ENCODE measurements at regions not wholly inside any gene's neighbourhood (a gene's known extent, or its start where the extent isn't known, plus 50 kb on each side); places are given as distances from the start of the nearest gene placed in this dataset.

DNA sequence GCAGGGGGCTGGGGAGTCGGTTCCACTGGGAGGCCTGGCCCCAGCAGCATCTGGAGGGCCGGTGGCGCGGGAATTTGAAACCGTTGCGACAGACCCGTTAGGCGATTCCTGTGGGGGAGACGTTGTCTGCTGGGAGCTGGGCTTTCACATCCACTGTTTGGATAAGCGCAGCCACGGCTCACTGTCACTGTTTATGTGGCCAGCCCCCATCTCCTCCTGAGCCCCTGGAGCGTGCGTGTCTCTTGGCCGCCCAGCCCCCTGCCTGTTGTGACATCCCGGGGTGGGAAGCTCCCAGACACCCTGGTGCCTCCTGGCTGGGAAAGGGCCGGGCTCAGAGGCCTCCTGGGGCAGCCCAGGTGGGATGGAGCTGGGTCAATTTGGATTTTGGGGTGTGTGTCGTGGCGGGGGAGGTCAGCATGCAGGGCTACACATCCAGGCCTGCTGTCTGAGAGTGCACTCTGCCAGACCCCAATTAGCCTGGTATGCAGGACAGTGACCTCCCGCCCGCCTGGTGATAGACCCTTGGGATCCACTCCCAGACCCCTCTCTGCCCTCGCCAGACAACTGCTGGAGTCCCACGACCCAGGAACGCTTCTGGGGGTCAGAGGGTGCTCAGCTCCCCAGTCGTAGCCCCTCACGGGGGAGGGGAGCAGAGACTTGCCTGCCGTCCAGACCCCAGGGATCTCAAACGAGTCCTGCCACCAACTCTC lies 62.0 kb upstream of the RNU6ATAC start:
- TF ChIP-seq, protein P1, sequence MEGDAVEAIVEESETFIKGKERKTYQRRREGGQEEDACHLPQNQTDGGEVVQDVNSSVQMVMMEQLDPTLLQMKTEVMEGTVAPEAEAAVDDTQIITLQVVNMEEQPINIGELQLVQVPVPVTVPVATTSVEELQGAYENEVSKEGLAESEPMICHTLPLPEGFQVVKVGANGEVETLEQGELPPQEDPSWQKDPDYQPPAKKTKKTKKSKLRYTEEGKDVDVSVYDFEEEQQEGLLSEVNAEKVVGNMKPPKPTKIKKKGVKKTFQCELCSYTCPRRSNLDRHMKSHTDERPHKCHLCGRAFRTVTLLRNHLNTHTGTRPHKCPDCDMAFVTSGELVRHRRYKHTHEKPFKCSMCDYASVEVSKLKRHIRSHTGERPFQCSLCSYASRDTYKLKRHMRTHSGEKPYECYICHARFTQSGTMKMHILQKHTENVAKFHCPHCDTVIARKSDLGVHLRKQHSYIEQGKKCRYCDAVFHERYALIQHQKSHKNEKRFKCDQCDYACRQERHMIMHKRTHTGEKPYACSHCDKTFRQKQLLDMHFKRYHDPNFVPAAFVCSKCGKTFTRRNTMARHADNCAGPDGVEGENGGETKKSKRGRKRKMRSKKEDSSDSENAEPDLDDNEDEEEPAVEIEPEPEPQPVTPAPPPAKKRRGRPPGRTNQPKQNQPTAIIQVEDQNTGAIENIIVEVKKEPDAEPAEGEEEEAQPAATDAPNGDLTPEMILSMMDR (IDR thresholded peaks at IDR 0.05; ENCODE audit: low read depth, low read length, missing input control): no peak
- TF ChIP-seq RXRA (IDR thresholded peaks at IDR 0.05): peak; percentile 86 to 92
- no peak for TF ChIP-seq GABPA (IDR thresholded peaks at IDR 0.05 in 1 of 2, conservative IDR thresholded peaks at IDR 0.05 in 1 of 2)
- no peak for TF ChIP-seq EGR1 (IDR thresholded peaks at IDR 0.05; ENCODE audit: low read depth in 2 of 2)
- TF ChIP-seq RAD21 (IDR thresholded peaks at IDR 0.05): peak in 1 of 2 donors; percentile 73
